ENCODE measurements at regions not wholly inside any gene's neighbourhood (a gene's known extent, or its start where the extent isn't known, plus 50 kb on each side); places are given as distances from the start of the nearest gene placed in this dataset.

- DNase-seq (no peak), ATAC-seq (ENCODE audit: insufficient read depth, low read depth) (no peak)
- Histone ChIP-seq H3K4me2 (ENCODE audit: insufficient read depth, low read length) (no peak overlapping the region), H3K36me3 (ENCODE audit: insufficient read depth, low read length) (no peaks in the 10 kb centered on the region), H2AFZ (ENCODE audit: low read depth, low read length) (no peak overlapping the region), H4K20me1 (ENCODE audit: insufficient read depth, low read length) (no peaks in the 10 kb centered on the region), H3K9ac (ENCODE audit: low read depth, low read length) (no peak overlapping the region), H3K9me3 (ENCODE audit: insufficient read depth, low read length, severe bottlenecking) (no peaks in the 10 kb centered on the region), H3K4me3 (ENCODE audit: low read depth in 1 of 2, low read length in 2 of 2) (no peak overlapping the region), H3K27me3 (ENCODE audit: insufficient read depth, low read length, poor library complexity) (no peaks in the 10 kb centered on the region), H3K79me2 (ENCODE audit: insufficient read depth, low read length) (no peaks in the 10 kb centered on the region), H3K27ac (ENCODE audit: low read length) (no peak overlapping the region), H3K4me1 (ENCODE audit: insufficient read depth, low read length) (no peaks in the 10 kb centered on the region)
- TF ChIP-seq EZH2 (IDR thresholded peaks at IDR 0.05; ENCODE audit: borderline replicate concordance, low read depth, low read length, severe bottlenecking): no peak
- TF ChIP-seq CTCF (IDR thresholded peaks at IDR 0.05; ENCODE audit: borderline replicate concordance, extremely low read depth, low read length, poor library complexity, severe bottlenecking): no peak
These were observed 187.5 kb upstream of the SLITRK2 start for GRCh38 chrX:145630081-145630480.

- Histone ChIP-seq H3K27ac (ENCODE audit: low read length) (no peak overlapping the region), H4K20me1 (ENCODE audit: insufficient read depth, low read length) (no peaks in the 10 kb centered on the region), H3K79me2 (ENCODE audit: insufficient read depth, low read length) (no peaks in the 10 kb centered on the region), H3K36me3 (ENCODE audit: insufficient read depth, low read length) (no peaks in the 10 kb centered on the region), H2AFZ (ENCODE audit: low read depth, low read length) (no peak overlapping the region), H3K4me1 (ENCODE audit: insufficient read depth, low read length) (no peaks in the 10 kb centered on the region), H3K9me3 (ENCODE audit: insufficient read depth, low read length, severe bottlenecking) (no peaks in the 10 kb centered on the region), H3K27me3 (ENCODE audit: insufficient read depth, low read length, poor library complexity) (no peaks in the 10 kb centered on the region), H3K4me2 (ENCODE audit: insufficient read depth, low read length) (no peak overlapping the region), H3K4me3 (ENCODE audit: low read depth in 1 of 2, low read length in 2 of 2) (no peak overlapping the region), H3K9ac (ENCODE audit: low read depth, low read length) (no peak overlapping the region)
- ATAC-seq (ENCODE audit: insufficient read depth, low read depth): no peak
- DNase-seq: no peak
- no peak for TF ChIP-seq EZH2 (IDR thresholded peaks at IDR 0.05; ENCODE audit: borderline replicate concordance, low read depth, low read length, severe bottlenecking)
- no peak for TF ChIP-seq CTCF (IDR thresholded peaks at IDR 0.05; ENCODE audit: borderline replicate concordance, extremely low read depth, low read length, poor library complexity, severe bottlenecking)
These were observed 186.7 kb upstream of the SLITRK2 start for GRCh38 chrX:145630806-145631435.

- Histone ChIP-seq H3K9ac (ENCODE audit: low read depth, low read length) (no peak overlapping the region), H3K79me2 (ENCODE audit: insufficient read depth, low read length) (no peaks in the 10 kb centered on the region), H3K27ac (ENCODE audit: low read length) (no peak overlapping the region), H4K20me1 (ENCODE audit: insufficient read depth, low read length) (no peaks in the 10 kb centered on the region), H3K4me3 (ENCODE audit: low read depth in 1 of 2, low read length in 2 of 2) (no peak overlapping the region), H3K27me3 (ENCODE audit: insufficient read depth, low read length, poor library complexity) (no peaks in the 10 kb centered on the region), H3K4me2 (ENCODE audit: insufficient read depth, low read length) (no peak overlapping the region), H3K4me1 (ENCODE audit: insufficient read depth, low read length) (no peaks in the 10 kb centered on the region), H3K9me3 (ENCODE audit: insufficient read depth, low read length, severe bottlenecking) (no peaks in the 10 kb centered on the region), H2AFZ (ENCODE audit: low read depth, low read length) (no peak overlapping the region), H3K36me3 (ENCODE audit: insufficient read depth, low read length) (no peaks in the 10 kb centered on the region)
- no peak for DNase-seq
- TF ChIP-seq EZH2 (IDR thresholded peaks at IDR 0.05; ENCODE audit: borderline replicate concordance, low read depth, low read length, severe bottlenecking) (no peak), CTCF (IDR thresholded peaks at IDR 0.05; ENCODE audit: borderline replicate concordance, extremely low read depth, low read length, poor library complexity, severe bottlenecking) (no peak)
- ATAC-seq (ENCODE audit: insufficient read depth, low read depth): no peak
These were observed 186.1 kb upstream of the SLITRK2 start for GRCh38 chrX:145631461-145631951.

Measured in DND-41 (cell line).